K562 (cell line): ENCODE measurements at regions not wholly inside any gene's neighbourhood (a gene's known extent, or its start where the extent isn't known, plus 50 kb on each side); places are given as distances from the start of the nearest gene placed in this dataset.

Experiments
- ATAC-seq: fragments of 200-7000 bp; cut with Tn5 transposase; 3 replicates; pipeline ENCODE4 v1.9.1; 2020; ENCODE audit warnings: moderate library complexity
- BruUV-seq: library from RNA; stranded (reverse); fragments of 400-500 nt; replicated peaks from 2 replicates; lab custom pipeline; 2021; lab: Mats Ljungman, UMichigan
- CTCF ChIA-PET: fragments of 300-600 bp; formaldehyde crosslinking; extraction: SDS; loops from one replicate; lab custom pipeline; 2021; ENCODE audit warnings: low intra/inter-chr PET ratio; lab: Yijun Ruan, JAX
- POLR2A ChIA-PET: fragments of 300-600, 350-650 bp; sonication (Branson Sonifier 250); formaldehyde crosslinking; extraction: SDS; loops from one replicate; lab custom pipeline; 2021; ENCODE audit warnings: antibody characterized with exemption, inconsistent platforms; lab: Yijun Ruan, JAX
- DNase-seq, 4 experiments: peaks; one replicate each; pipeline versions ENCODE4 v3.0.0 to v3.0.0-alpha.2; 2011 to 2018; ENCODE audit warnings: low spot score in 3 of 4, mixed read lengths in 3 of 4; ENCODE audit errors: extremely low read depth in 1 of 4
- FAIRE-seq: peaks from 2 replicates; lab custom pipeline; 2011; peaks lifted over from hg19 to GRCh38; lab: Jason Lieb, UNC
- H2AFZ ChIP-seq: 2 replicates; pipeline ENCODE4 v1.6.0; 2011; ENCODE audit warnings: low read depth, low read length, control low read depth, inconsistent platforms
- H3K27ac ChIP-seq: fragments of 200-600 bp; 3 replicates; pipeline ENCODE4 v1.8.0; 2011; ENCODE audit warnings: low read depth, mild to moderate bottlenecking, control low read depth, inconsistent platforms, low read length, moderate library complexity, mixed read lengths; ENCODE audit errors: extremely low read depth
- H3K27me3 ChIP-seq, 2 experiments: fragments of 300-600 bp in 1 of 2; 2 replicates in 1 of 2; 3 replicates in 1 of 2; pipeline versions ENCODE4 v1.6.0 to v1.8.0; 2011; ENCODE audit warnings: inconsistent platforms in 2 of 2, low read length in 2 of 2, mild to moderate bottlenecking in 1 of 2, mixed read lengths in 1 of 2, moderate library complexity in 1 of 2; ENCODE audit not compliant: control insufficient read depth in 2 of 2, insufficient read depth in 2 of 2
- H3K36me3 ChIP-seq: fragments of 300-600 bp; 3 replicates; pipeline ENCODE4 v1.8.0; 2011; ENCODE audit warnings: mild to moderate bottlenecking, low read length, inconsistent platforms; ENCODE audit not compliant: control insufficient read depth, insufficient read depth
- H3K4me1 ChIP-seq, 2 experiments: fragments of 200-600 bp in 1 of 2; replicated peaks in 1 of 2; 2 replicates in 1 of 2; 3 replicates in 1 of 2; pipeline versions ENCODE4 v1.5.1 to v1.8.0; 2011; ENCODE audit warnings: inconsistent platforms in 2 of 2, low read length in 2 of 2, mild to moderate bottlenecking in 1 of 2, mixed read lengths in 1 of 2, moderate library complexity in 1 of 2; ENCODE audit not compliant: control insufficient read depth in 2 of 2, insufficient read depth in 2 of 2
- H3K4me2 ChIP-seq: 2 replicates; pipeline ENCODE4 v1.6.1; 2011; ENCODE audit warnings: low read length, control low read depth, inconsistent platforms, mixed read lengths; ENCODE audit not compliant: insufficient read depth
- H3K4me3 ChIP-seq: fragments of 200-600 bp; sonication (generic), shearing (Covaris generic); 2 replicates; pipeline ENCODE4 v1.5.1; 2016; ENCODE audit warnings: control low read depth, inconsistent platforms
- H3K79me2 ChIP-seq: fragments of 200-600 bp; 3 replicates; pipeline ENCODE4 v1.8.0; 2011; ENCODE audit warnings: low read length, inconsistent platforms; ENCODE audit not compliant: control insufficient read depth, insufficient read depth
- H3K9ac ChIP-seq, 2 experiments: 2 replicates each; pipeline versions ENCODE4 v1.6.0 to v1.6.1; 2011; ENCODE audit warnings: low read depth in 2 of 2, low read length in 2 of 2, control low read depth in 1 of 2, inconsistent platforms in 1 of 2, mild to moderate bottlenecking in 1 of 2, mixed read lengths in 1 of 2; ENCODE audit not compliant: insufficient read depth in 1 of 2
- H3K9me1 ChIP-seq: one replicate; pipeline ENCODE4 v1.6.0; 2011; ENCODE audit warnings: inconsistent platforms, mild to moderate bottlenecking, low read length, moderate library complexity; ENCODE audit not compliant: control insufficient read depth, insufficient read depth
- H3K9me3 ChIP-seq: replicated peaks from 2 replicates; pipeline ENCODE4 v1.5.1; 2011; ENCODE audit warnings: low read depth, low read length, inconsistent platforms; ENCODE audit not compliant: control insufficient read depth, insufficient read depth
- H4K20me1 ChIP-seq: replicated peaks from 2 replicates; pipeline ENCODE4 v1.6.1; 2011; ENCODE audit warnings: low read length, inconsistent platforms, mixed read lengths; ENCODE audit not compliant: control insufficient read depth, insufficient read depth
- CBFA2T2 ChIP-seq: fragments of 450-650 bp; conservative IDR thresholded peaks from 2 replicates; pipeline ENCODE4 v1.6.1; 2017; ENCODE audit warnings: mild to moderate bottlenecking
- FOXJ2 ChIP-seq: fragments of 200-800 bp; sonication (Bioruptor generic); IDR thresholded peaks from 2 replicates; pipeline ENCODE4 v1.6.1; 2016; ENCODE audit warnings: missing genetic modification characterization, missing compliant biosample characterization
- HEY1 ChIP-seq: fragments of 250-450 bp; sonication (Bioruptor Pico); IDR thresholded peaks from 2 replicates; pipeline ENCODE4 v1.5.0; 2020; ENCODE audit warnings: mild to moderate bottlenecking, moderate library complexity, borderline replicate concordance
- MTA2 ChIP-seq: fragments of 450-650 bp; IDR thresholded peaks from 2 replicates; pipeline ENCODE4 v1.6.1; 2016; ENCODE audit warnings: low read depth
- POLR2G ChIP-seq: fragments of 200-400 bp; formaldehyde crosslinking; IDR thresholded peaks from 2 replicates; pipeline ENCODE4 v1.6.1; 2017; ENCODE audit warnings: low read depth, mild to moderate bottlenecking, antibody characterized with exemption, low read length, moderate library complexity
- RFX7 ChIP-seq: fragments of 250-450 bp; sonication (Bioruptor Pico); IDR thresholded peaks from 2 replicates; pipeline ENCODE4 v1.5.1; 2021; ENCODE audit warnings: mild to moderate bottlenecking
- RNF2 ChIP-seq: sonication (generic); IDR thresholded peaks from 2 replicates; pipeline ENCODE4 v1.6.1; 2016
- TCF7 ChIP-seq: sonication (generic); IDR thresholded peaks from 2 replicates; pipeline ENCODE4 v1.6.1; 2016; ENCODE audit warnings: antibody characterized with exemption, borderline replicate concordance
- ZFX ChIP-seq: sonication (generic); formaldehyde crosslinking; IDR thresholded peaks from 2 replicates; pipeline ENCODE4 v1.8.0; 2022; ENCODE audit warnings: mild to moderate bottlenecking, missing genetic modification reagents, moderate library complexity
- in situ Hi-C: fragments of 300-500 bp; cut with MboI; formaldehyde crosslinking; loops from 4 replicates; pipeline ENCODE4 v1.15.0; 2018; ENCODE audit warnings: inconsistent platforms, mixed read lengths
- intact Hi-C: fragments of 100-400 bp; cut with micrococcal nuclease; formaldehyde crosslinking; loops from 2 replicates; pipeline ENCODE4 v1.14.2; 2022
- TF ChIP-seq, protein P1 (sequence below): sonication (generic); formaldehyde crosslinking; IDR thresholded peaks from 2 replicates; pipeline ENCODE4 v1.8.0; 2023; ENCODE audit warnings: mild to moderate bottlenecking, missing genetic modification reagents
- TF ChIP-seq, protein P2 (sequence below): fragments of 450-650 bp; IDR thresholded peaks from 2 replicates; pipeline ENCODE4 v1.6.1; 2016; ENCODE audit warnings: low read depth

DNA sequence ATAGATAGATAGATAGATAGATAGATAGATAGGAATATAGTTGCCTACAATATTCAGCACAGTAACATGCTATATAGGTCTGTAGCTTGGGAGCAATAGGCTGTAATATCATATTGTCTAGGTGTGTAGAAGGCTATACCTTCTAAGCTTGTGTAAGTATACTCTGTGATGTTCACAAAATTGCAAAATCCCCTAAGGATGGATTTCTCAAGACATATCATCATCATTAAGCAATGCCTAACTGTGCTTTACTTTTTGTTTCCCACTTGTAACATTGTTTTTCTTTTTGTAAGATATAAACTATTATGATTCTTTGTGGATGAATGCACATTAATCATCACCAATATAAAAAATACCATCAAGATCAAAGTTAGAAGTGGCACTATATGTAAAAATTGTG is 1905.6 kb downstream of the NCAM2 start:
- Histone ChIP-seq H3K4me2 (no peak overlapping the region), H3K4me1 (no peaks in the 10 kb centered on the region), H3K27ac (no peak overlapping the region), H3K27me3 (no peaks in the 10 kb centered on the region), H2AFZ (no peak overlapping the region), H3K9me1 (no peaks in the 10 kb centered on the region), H3K4me3 (no peak overlapping the region), H3K9ac (no peak overlapping the region), H3K36me3 (no peaks in the 10 kb centered on the region), H3K79me2 (no peaks in the 10 kb centered on the region), H3K9me3 (peaks cover 2% of the 10 kb centered on the region; the same call in 1 of the 2 replicates), H4K20me1 (no peaks in the 10 kb centered on the region)
- ATAC-seq, result no peak
- no peak for FAIRE-seq
- DNase-seq, result no peak
- BruUV-seq, result no TSS peak
- intact Hi-C loops, result no loop called here
- CTCF ChIA-PET, result no interaction called here
- in situ Hi-C loops, result no loop called here
- no peak for TF ChIP-seq TCF7
- no peak for TF ChIP-seq RFX7 (CRISPR knock-in tag)
- no peak for TF ChIP-seq RNF2
- no peak for TF ChIP-seq MTA2
- TF ChIP-seq FOXJ2, result no peak
- TF ChIP-seq, protein P1, sequence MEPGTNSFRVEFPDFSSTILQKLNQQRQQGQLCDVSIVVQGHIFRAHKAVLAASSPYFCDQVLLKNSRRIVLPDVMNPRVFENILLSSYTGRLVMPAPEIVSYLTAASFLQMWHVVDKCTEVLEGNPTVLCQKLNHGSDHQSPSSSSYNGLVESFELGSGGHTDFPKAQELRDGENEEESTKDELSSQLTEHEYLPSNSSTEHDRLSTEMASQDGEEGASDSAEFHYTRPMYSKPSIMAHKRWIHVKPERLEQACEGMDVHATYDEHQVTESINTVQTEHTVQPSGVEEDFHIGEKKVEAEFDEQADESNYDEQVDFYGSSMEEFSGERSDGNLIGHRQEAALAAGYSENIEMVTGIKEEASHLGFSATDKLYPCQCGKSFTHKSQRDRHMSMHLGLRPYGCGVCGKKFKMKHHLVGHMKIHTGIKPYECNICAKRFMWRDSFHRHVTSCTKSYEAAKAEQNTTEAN (CRISPR knock-in tag), result no peak
- no peak for TF ChIP-seq ZFX
- no peak for TF ChIP-seq HEY1 (CRISPR knock-in tag)
- TF ChIP-seq CBFA2T2, result no peak
- no peak for TF ChIP-seq POLR2G
- TF ChIP-seq, protein P2, sequence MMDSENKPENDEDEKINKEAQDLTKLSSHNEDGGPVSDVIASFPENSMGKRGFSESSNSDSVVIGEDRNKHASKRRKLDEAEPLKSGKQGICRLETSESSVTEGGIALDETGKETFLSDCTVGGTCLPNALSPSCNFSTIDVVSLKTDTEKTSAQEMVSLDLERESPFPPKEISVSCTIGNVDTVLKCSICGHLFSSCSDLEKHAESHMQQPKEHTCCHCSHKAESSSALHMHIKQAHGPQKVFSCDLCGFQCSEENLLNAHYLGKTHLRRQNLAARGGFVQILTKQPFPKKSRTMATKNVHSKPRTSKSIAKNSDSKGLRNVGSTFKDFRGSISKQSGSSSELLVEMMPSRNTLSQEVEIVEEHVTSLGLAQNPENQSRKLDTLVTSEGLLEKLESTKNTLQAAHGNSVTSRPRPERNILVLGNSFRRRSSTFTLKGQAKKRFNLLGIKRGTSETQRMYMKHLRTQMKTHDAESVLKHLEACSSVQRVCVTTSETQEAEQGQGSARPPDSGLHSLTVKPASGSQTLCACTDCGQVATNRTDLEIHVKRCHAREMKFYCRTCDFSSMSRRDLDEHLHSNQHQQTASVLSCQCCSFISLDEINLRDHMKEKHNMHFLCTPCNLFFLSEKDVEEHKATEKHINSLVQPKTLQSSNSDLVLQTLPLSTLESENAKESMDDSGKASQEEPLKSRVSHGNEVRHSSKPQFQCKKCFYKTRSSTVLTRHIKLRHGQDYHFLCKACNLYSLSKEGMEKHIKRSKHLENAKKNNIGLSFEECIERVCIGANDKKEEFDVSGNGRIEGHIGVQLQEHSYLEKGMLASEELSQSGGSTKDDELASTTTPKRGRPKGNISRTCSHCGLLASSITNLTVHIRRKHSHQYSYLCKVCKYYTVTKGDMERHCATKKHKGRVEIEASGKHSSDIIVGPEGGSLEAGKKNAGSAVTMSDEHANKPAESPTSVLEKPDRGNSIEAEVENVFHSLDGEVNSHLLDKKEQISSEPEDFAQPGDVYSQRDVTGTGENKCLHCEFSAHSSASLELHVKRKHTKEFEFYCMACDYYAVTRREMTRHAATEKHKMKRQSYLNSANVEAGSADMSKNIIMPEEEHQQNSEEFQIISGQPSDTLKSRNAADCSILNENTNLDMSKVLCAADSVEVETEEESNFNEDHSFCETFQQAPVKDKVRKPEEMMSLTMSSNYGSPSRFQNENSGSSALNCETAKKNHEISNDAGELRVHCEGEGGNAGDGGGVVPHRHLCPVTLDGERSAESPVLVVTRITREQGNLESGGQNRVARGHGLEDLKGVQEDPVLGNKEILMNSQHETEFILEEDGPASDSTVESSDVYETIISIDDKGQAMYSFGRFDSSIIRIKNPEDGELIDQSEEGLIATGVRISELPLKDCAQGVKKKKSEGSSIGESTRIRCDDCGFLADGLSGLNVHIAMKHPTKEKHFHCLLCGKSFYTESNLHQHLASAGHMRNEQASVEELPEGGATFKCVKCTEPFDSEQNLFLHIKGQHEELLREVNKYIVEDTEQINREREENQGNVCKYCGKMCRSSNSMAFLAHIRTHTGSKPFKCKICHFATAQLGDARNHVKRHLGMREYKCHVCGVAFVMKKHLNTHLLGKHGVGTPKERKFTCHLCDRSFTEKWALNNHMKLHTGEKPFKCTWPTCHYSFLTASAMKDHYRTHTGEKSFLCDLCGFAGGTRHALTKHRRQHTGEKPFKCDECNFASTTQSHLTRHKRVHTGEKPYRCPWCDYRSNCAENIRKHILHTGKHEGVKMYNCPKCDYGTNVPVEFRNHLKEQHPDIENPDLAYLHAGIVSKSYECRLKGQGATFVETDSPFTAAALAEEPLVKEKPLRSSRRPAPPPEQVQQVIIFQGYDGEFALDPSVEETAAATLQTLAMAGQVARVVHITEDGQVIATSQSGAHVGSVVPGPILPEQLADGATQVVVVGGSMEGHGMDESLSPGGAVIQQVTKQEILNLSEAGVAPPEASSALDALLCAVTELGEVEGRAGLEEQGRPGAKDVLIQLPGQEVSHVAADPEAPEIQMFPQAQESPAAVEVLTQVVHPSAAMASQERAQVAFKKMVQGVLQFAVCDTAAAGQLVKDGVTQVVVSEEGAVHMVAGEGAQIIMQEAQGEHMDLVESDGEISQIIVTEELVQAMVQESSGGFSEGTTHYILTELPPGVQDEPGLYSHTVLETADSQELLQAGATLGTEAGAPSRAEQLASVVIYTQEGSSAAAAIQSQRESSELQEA, result no peak
- POLR2A ChIA-PET, result no interaction called here
